Esophagus (tissue), 2 donors: ENCODE measurements at regions not wholly inside any gene's neighbourhood (a gene's known extent, or its start where the extent isn't known, plus 50 kb on each side); places are given as distances from the start of the nearest gene placed in this dataset.
"Not testable (repeated sequence)": the region's sequence is repeated elsewhere in the genome, so short reads cannot be mapped to it uniquely, and the experiment has no call there.

ENCODE experiments used
- H3K27ac ChIP-seq, 2 donors: one replicate each; pipeline ENCODE4 v1.5.1; 2013; ENCODE audit warnings: low read depth in 2 of 2, mild to moderate bottlenecking in 2 of 2, inconsistent platforms in 1 of 2, low read length in 1 of 2, moderate library complexity in 1 of 2
- H3K27me3 ChIP-seq, 2 donors: one replicate each; pipeline ENCODE4 v1.6.1; 2013; ENCODE audit warnings: low read length in 2 of 2, control low read depth in 1 of 2, mild to moderate bottlenecking in 1 of 2; ENCODE audit not compliant: insufficient read depth in 2 of 2, control insufficient read depth in 1 of 2
- H3K36me3 ChIP-seq, 2 donors: one replicate each; pipeline ENCODE4 v1.6.1; 2013; ENCODE audit warnings: low read length in 1 of 2; ENCODE audit not compliant: control insufficient read depth in 2 of 2, insufficient read depth in 2 of 2
- H3K4me1 ChIP-seq, 2 donors: one replicate each; pipeline ENCODE4 v1.6.1; 2013; ENCODE audit warnings: low read length in 1 of 2; ENCODE audit not compliant: control insufficient read depth in 2 of 2, insufficient read depth in 2 of 2
- H3K4me3 ChIP-seq, 2 donors: one replicate each; pipeline ENCODE4 v1.5.1; 2013; ENCODE audit warnings: low read length in 2 of 2, mild to moderate bottlenecking in 2 of 2, low read depth in 1 of 2, moderate library complexity in 1 of 2
- H3K9me3 ChIP-seq, 2 donors: one replicate each; pipeline ENCODE4 v1.6.1; 2013; ENCODE audit warnings: mild to moderate bottlenecking in 2 of 2, low read depth in 1 of 2, low read length in 1 of 2, moderate library complexity in 1 of 2; ENCODE audit not compliant: control insufficient read depth in 2 of 2, insufficient read depth in 1 of 2
- WGBS, 2 donors: extraction: QIAGEN DNeasy Blood & Tissue Kit; methylation state at CpG; one replicate each; pipeline ENCODE4 v1.1.7; 2013; 5-methylcytosine and 5-hydroxymethylcytosine counted together
- donor health status: healthy with polysubstance abuse.
- donor health status: Bipolar disorder and iron deficiency.

- H3K4me3 ChIP-seq = no peak overlapping the region
- whole genome bisulfite sequencing, 2 donors = 86 to 89% methylated on average over 7 of the region's 7 CpGs
- no peaks in the 10 kb centered on the region for H3K9me3 ChIP-seq
- no peak overlapping the region for H3K27ac ChIP-seq
- H3K36me3 ChIP-seq = no peaks in the 10 kb centered on the region
- no peaks in the 10 kb centered on the region for H3K27me3 ChIP-seq
- no peaks in the 10 kb centered on the region for H3K4me1 ChIP-seq
These were observed 105.6 kb upstream of the FOXA2 start for GRCh38 chr20:22690000-22690399.

- no peak overlapping the region for H3K27ac ChIP-seq
- no peak overlapping the region for H3K4me3 ChIP-seq
- H3K36me3 ChIP-seq = no peaks in the 10 kb centered on the region
- H3K4me1 ChIP-seq = no peaks in the 10 kb centered on the region
- no peaks in the 10 kb centered on the region for H3K27me3 ChIP-seq
- H3K9me3 ChIP-seq = no peaks in the 10 kb centered on the region
- 71% methylated on average over 7 of the region's 7 CpGs for WGBS, 2 donors
These were observed 106.3 kb upstream of the FOXA2 start for GRCh38 chr20:22690616-22691179.

GRCh38 chr20:22691369-22692118 lies 107.2 kb upstream of the FOXA2 start:
- 28 to 29% methylated on average over 25 of the region's 25 CpGs for whole genome bisulfite sequencing, 2 donors
- Histone ChIP-seq H3K9me3 (no peaks in the 10 kb centered on the region), H3K27me3 (no peaks in the 10 kb centered on the region), H3K4me3 (no peak overlapping the region), H3K4me1 (no peaks in the 10 kb centered on the region), H3K36me3 (no peaks in the 10 kb centered on the region), H3K27ac (no peak overlapping the region)

GRCh38 chr20:22692119-22692475 lies 107.7 kb upstream of the FOXA2 start:
- Histone ChIP-seq H3K9me3 (no peaks in the 10 kb centered on the region), H3K4me1 (no peaks in the 10 kb centered on the region), H3K36me3 (no peaks in the 10 kb centered on the region), H3K27me3 (no peaks in the 10 kb centered on the region), H3K27ac (no peak overlapping the region), H3K4me3 (no peak overlapping the region)
- WGBS, 2 donors = 48 to 51% methylated on average over 4 of the region's 4 CpGs

- not testable (repeated sequence) for H3K9me3 ChIP-seq, H3K27me3 ChIP-seq, H3K36me3 ChIP-seq, H3K4me1 ChIP-seq, H3K27ac ChIP-seq, H3K4me3 ChIP-seq
- WGBS, 2 donors = 86 to 87% methylated on average over 6 of the region's 6 CpGs
These were observed 108.2 kb upstream of the FOXA2 start for GRCh38 chr20:22692620-22693019.

GRCh38 chr20:22696759-22697158 lies 112.4 kb upstream of the FOXA2 start:
- WGBS, 2 donors = 86 to 92% methylated on average over 4 of the region's 4 CpGs
- Histone ChIP-seq H3K4me1 (no peaks in the 10 kb centered on the region), H3K9me3 (peaks cover 0 to 1% of the 10 kb centered on the region in 2 donors), H3K27me3 (no peaks in the 10 kb centered on the region), H3K36me3 (no peaks in the 10 kb centered on the region), H3K4me3 (no peak overlapping the region), H3K27ac (no peak overlapping the region)

- Histone ChIP-seq H3K9me3 (peaks cover 0 to 5% of the 10 kb centered on the region in 2 donors), H3K4me3 (no peak overlapping the region), H3K27ac (no peak overlapping the region), H3K27me3 (no peaks in the 10 kb centered on the region), H3K4me1 (no peaks in the 10 kb centered on the region), H3K36me3 (no peaks in the 10 kb centered on the region)
- 74% methylated on average over 5 of the region's 5 CpGs for WGBS, 2 donors
These were observed 114.0 kb upstream of the FOXA2 start for GRCh38 chr20:22698259-22698842.

GRCh38 chr20:22699396-22699795 lies 115.0 kb upstream of the FOXA2 start:
- Histone ChIP-seq H3K9me3 (peaks cover 0 to 5% of the 10 kb centered on the region in 2 donors), H3K36me3 (no peaks in the 10 kb centered on the region), H3K4me1 (no peaks in the 10 kb centered on the region), H3K27me3 (no peaks in the 10 kb centered on the region), H3K27ac (no peak overlapping the region), H3K4me3 (no peak overlapping the region)
- 76 to 88% methylated on average over 3 of the region's 3 CpGs for WGBS, 2 donors

- no peaks in the 10 kb centered on the region for H3K27me3 ChIP-seq
- no peaks in the 10 kb centered on the region for H3K4me1 ChIP-seq
- WGBS, 2 donors = 28 to 64% methylated on average over 1 of the region's 1 CpG
- H3K4me3 ChIP-seq = no peak overlapping the region
- H3K27ac ChIP-seq = no peak overlapping the region
- H3K36me3 ChIP-seq = no peaks in the 10 kb centered on the region
- peaks cover 0 to 5% of the 10 kb centered on the region in 2 donors for H3K9me3 ChIP-seq
These were observed 116.0 kb upstream of the FOXA2 start for GRCh38 chr20:22700367-22700766.
